ENCODE measurements at regions not wholly inside any gene's neighbourhood (a gene's known extent, or its start where the extent isn't known, plus 50 kb on each side); places are given as distances from the start of the nearest gene placed in this dataset.

GRCh38 chr9:95817205-95817604 lies 58.3 kb upstream of the ERCC6L2 start:
- no peak for TF ChIP-seq REST (IDR thresholded peaks at IDR 0.05; ENCODE audit: insufficient read depth in 1 of 2, low read depth in 2 of 2, low read length in 2 of 2)
- TF ChIP-seq POLR2AphosphoS5 (IDR thresholded peaks at IDR 0.05; ENCODE audit: low read depth, low read length), result no peak
- TF ChIP-seq TAF1 (IDR thresholded peaks at IDR 0.05; ENCODE audit: borderline replicate concordance, insufficient read depth, low read length), result no peak
- no peak for TF ChIP-seq SIN3A (IDR thresholded peaks at IDR 0.05; ENCODE audit: borderline replicate concordance, insufficient read depth, low read length)

Data from PFSK-1 (cell line).